Keratinocyte (primary cell): ENCODE measurements at regions not wholly inside any gene's neighbourhood (a gene's known extent, or its start where the extent isn't known, plus 50 kb on each side); places are given as distances from the start of the nearest gene placed in this dataset.

Source experiments
- DNase-seq: peaks from one replicate; pipeline ENCODE4 v3.0.0-alpha.2; 2011; ENCODE audit warnings: low read depth, missing footprints, low spot score
- FAIRE-seq: peaks from 2 replicates; lab custom pipeline; 2011; peaks lifted over from hg19 to GRCh38; lab: Jason Lieb, UNC
- H2AFZ ChIP-seq: 2 replicates; pipeline ENCODE4 v1.6.0; 2012; ENCODE audit warnings: low read length, control low read depth, inconsistent platforms; ENCODE audit not compliant: control insufficient read depth
- H3K27ac ChIP-seq: 2 replicates; pipeline ENCODE4 v1.5.1; 2011; ENCODE audit warnings: low read length; ENCODE audit not compliant: control insufficient read depth, insufficient read depth
- H3K27me3 ChIP-seq: 3 replicates; pipeline ENCODE4 v1.6.0; 2011; ENCODE audit warnings: low read length; ENCODE audit not compliant: control insufficient read depth, insufficient read depth; ENCODE audit errors: extremely low read depth
- H3K36me3 ChIP-seq, 2 experiments: 2 replicates in 1 of 2; 3 replicates in 1 of 2; pipeline ENCODE4 v1.5.1; 2011; ENCODE audit warnings: low read length in 2 of 2, mild to moderate bottlenecking in 1 of 2; ENCODE audit not compliant: control insufficient read depth in 2 of 2, insufficient read depth in 2 of 2; ENCODE audit errors: extremely low read depth in 1 of 2
- H3K4me1 ChIP-seq: 3 replicates; pipeline ENCODE4 v1.5.1; 2011; ENCODE audit warnings: low read length; ENCODE audit not compliant: control insufficient read depth, insufficient read depth; ENCODE audit errors: extremely low read depth
- H3K4me2 ChIP-seq: 3 replicates; pipeline ENCODE4 v1.6.0; 2011; ENCODE audit warnings: low read depth, low read length; ENCODE audit not compliant: control insufficient read depth, insufficient read depth; ENCODE audit errors: extremely low read depth
- H3K4me3 ChIP-seq, 3 experiments: fragments of 200-600 bp in 1 of 3; sonication (generic) in 1 of 3; 2 replicates in 2 of 3; 3 replicates in 1 of 3; pipeline ENCODE4 v1.5.1; 2011 to 2016; ENCODE audit warnings: low read length in 3 of 3, mild to moderate bottlenecking in 3 of 3, control low read depth in 2 of 3, inconsistent platforms in 1 of 3, low read depth in 1 of 3, mixed read lengths in 1 of 3, mixed run types in 1 of 3, moderate library complexity in 1 of 3; ENCODE audit not compliant: control insufficient read depth in 2 of 3, insufficient read depth in 2 of 3; ENCODE audit errors: extremely low read depth in 1 of 3
- H3K79me2 ChIP-seq: 2 replicates; pipeline ENCODE4 v1.6.0; 2012; ENCODE audit warnings: low read length; ENCODE audit not compliant: control insufficient read depth, insufficient read depth
- H3K9ac ChIP-seq: 3 replicates; pipeline ENCODE4 v1.6.0; 2011; ENCODE audit warnings: low read length; ENCODE audit not compliant: control insufficient read depth, insufficient read depth; ENCODE audit errors: extremely low read depth
- H3K9me1 ChIP-seq: 3 replicates; pipeline ENCODE4 v1.6.0; 2011; ENCODE audit warnings: low read length; ENCODE audit not compliant: control insufficient read depth, insufficient read depth; ENCODE audit errors: extremely low read depth
- H3K9me3 ChIP-seq: 2 replicates; pipeline ENCODE4 v1.5.1; 2012; ENCODE audit warnings: low read depth, low read length; ENCODE audit not compliant: control insufficient read depth
- H4K20me1 ChIP-seq: 3 replicates; pipeline ENCODE4 v1.6.0; 2011; ENCODE audit warnings: low read length; ENCODE audit not compliant: control insufficient read depth, insufficient read depth; ENCODE audit errors: extremely low read depth
- CTCF ChIP-seq, 3 experiments: IDR thresholded peaks in 1 of 3; conservative IDR thresholded peaks in 1 of 3; optimal IDR thresholded peaks in 1 of 3; 2 replicates in 2 of 3; 3 replicates in 1 of 3; pipeline versions ENCODE3 to v1.5.1; 2011; ENCODE audit warnings: low read length in 3 of 3, mild to moderate bottlenecking in 3 of 3, moderate library complexity in 2 of 3, control low read depth in 1 of 3, inconsistent platforms in 1 of 3; ENCODE audit not compliant: insufficient read depth in 2 of 3; ENCODE audit errors: extremely low read depth in 1 of 3
- EZH2 ChIP-seq: IDR thresholded peaks from one replicate; pipeline ENCODE4 v1.6.1; 2012; ENCODE audit warnings: inconsistent platforms, mild to moderate bottlenecking, low read length, moderate library complexity
- dilution Hi-C: fragments of 300-500 bp; cut with MboI; formaldehyde crosslinking; loops from one replicate; pipeline ENCODE4 v1.7.0; 2020; ENCODE audit warnings: low sequenced_read_pairs; ENCODE audit not compliant: extremely low pct_ligation_motif_present

GRCh38 chr2:57146951-57147350 lies 899.7 kb upstream of the VRK2 start:
- H3K4me2 ChIP-seq, result no peak overlapping the region
- no peaks in the 10 kb centered on the region for H3K9me3 ChIP-seq
- H3K9me1 ChIP-seq, result no peaks in the 10 kb centered on the region
- no peaks in the 10 kb centered on the region for H4K20me1 ChIP-seq
- H3K36me3 ChIP-seq, result no peaks in the 10 kb centered on the region
- H2AFZ ChIP-seq, result no peak overlapping the region
- DNase-seq (no peak), FAIRE-seq (no peak)
- TF ChIP-seq EZH2, result no peak
- TF ChIP-seq CTCF (optimal IDR thresholded peaks at IDR 0.05 in 1 of 3, IDR thresholded peaks at IDR 0.05 in 1 of 3, conservative IDR thresholded peaks at IDR 0.05 in 1 of 3; ENCODE audit: extremely low read depth in 1 of 3, insufficient read depth in 2 of 3, low read length in 3 of 3), result no peak
- H3K4me3 ChIP-seq, result no peak overlapping the region
- no peak overlapping the region for H3K27ac ChIP-seq
- H3K79me2 ChIP-seq, result no peaks in the 10 kb centered on the region
- H3K9ac ChIP-seq, result no peak overlapping the region
- no peaks in the 10 kb centered on the region for H3K4me1 ChIP-seq
- dilution Hi-C loops, result no loop called here
- no peaks in the 10 kb centered on the region for H3K27me3 ChIP-seq

DNA sequence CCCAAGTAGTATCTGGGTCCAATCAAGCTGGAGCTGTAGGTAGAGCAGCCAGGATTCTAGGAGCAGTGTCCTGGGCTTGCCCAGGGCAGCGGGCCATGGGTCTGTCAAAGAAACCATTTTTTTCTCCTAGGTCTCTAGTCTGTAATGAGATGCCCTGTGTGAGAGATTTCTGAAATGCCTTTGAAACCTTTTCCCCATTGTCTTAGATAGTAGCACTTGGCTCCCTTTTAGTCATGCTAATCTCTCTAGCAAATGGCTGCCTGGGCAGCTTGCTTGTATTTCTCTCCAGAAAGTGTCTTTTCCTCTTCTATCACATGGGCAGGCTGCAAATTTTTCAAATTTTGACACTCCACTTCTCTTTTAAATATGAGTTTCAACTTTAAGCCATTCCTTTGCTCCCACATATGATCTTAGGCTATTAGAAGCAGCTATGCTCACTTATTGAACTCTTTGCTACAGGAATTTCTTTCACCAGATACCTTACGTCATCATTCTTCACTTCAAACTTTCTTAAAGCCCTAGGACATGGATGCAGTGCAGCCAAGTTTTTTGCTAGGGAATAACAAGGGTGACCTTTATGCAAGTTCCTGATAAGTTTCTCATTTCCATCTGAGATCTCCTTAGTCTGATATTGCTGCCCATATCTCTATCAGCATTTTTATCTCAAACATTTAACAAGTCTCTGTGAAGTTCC lies 890.2 kb upstream of the VRK2 start:
- no peak overlapping the region for H2AFZ ChIP-seq
- H3K4me1 ChIP-seq, result no peaks in the 10 kb centered on the region
- dilution Hi-C loops, result no loop called here
- TF ChIP-seq CTCF (optimal IDR thresholded peaks at IDR 0.05 in 1 of 3, IDR thresholded peaks at IDR 0.05 in 1 of 3, conservative IDR thresholded peaks at IDR 0.05 in 1 of 3; ENCODE audit: extremely low read depth in 1 of 3, insufficient read depth in 2 of 3, low read length in 3 of 3), result no peak
- no peak for TF ChIP-seq EZH2
- H3K27me3 ChIP-seq, result no peaks in the 10 kb centered on the region
- no peaks in the 10 kb centered on the region for H4K20me1 ChIP-seq
- H3K9ac ChIP-seq, result no peak overlapping the region
- no peak overlapping the region for H3K27ac ChIP-seq
- FAIRE-seq, result no peak
- H3K36me3 ChIP-seq, result no peaks in the 10 kb centered on the region
- H3K9me1 ChIP-seq, result no peaks in the 10 kb centered on the region
- H3K4me2 ChIP-seq, result no peak overlapping the region
- no peaks in the 10 kb centered on the region for H3K79me2 ChIP-seq
- no peaks in the 10 kb centered on the region for H3K9me3 ChIP-seq
- DNase-seq, result no peak
- H3K4me3 ChIP-seq, result no peak overlapping the region
